ENCODE measurements at regions not wholly inside any gene's neighbourhood (a gene's known extent, or its start where the extent isn't known, plus 50 kb on each side); places are given as distances from the start of the nearest gene placed in this dataset.

DNA sequence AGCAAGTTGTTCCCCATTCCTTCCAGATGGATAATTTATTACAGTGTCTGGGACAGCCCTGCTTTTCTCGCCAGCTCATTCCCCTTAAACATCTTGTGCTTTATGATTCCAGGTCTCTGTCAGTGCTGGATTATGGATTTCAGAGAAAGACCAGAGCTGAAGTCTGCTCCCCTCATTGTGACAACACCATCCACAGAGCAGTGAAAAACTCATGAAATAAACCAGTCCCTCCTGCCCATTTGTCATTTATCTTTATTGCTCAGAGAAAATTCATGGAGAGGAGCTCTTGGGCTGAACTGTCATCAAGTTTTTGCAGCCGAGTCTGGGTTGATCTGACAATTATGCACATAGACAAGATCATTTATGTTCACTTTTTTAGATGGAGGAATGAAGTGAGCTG is 92.7 kb upstream of the GPR12 start:
- TF ChIP-seq, protein P1, sequence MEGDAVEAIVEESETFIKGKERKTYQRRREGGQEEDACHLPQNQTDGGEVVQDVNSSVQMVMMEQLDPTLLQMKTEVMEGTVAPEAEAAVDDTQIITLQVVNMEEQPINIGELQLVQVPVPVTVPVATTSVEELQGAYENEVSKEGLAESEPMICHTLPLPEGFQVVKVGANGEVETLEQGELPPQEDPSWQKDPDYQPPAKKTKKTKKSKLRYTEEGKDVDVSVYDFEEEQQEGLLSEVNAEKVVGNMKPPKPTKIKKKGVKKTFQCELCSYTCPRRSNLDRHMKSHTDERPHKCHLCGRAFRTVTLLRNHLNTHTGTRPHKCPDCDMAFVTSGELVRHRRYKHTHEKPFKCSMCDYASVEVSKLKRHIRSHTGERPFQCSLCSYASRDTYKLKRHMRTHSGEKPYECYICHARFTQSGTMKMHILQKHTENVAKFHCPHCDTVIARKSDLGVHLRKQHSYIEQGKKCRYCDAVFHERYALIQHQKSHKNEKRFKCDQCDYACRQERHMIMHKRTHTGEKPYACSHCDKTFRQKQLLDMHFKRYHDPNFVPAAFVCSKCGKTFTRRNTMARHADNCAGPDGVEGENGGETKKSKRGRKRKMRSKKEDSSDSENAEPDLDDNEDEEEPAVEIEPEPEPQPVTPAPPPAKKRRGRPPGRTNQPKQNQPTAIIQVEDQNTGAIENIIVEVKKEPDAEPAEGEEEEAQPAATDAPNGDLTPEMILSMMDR (IDR thresholded peaks at IDR 0.05; ENCODE audit: low read depth, low read length): no peak
- no peak for TF ChIP-seq EZH2phosphoT487 (IDR thresholded peaks at IDR 0.05; ENCODE audit: low read depth)

Data from OCI-LY3 (cell line).